HCT116 (cell line): ENCODE measurements at regions not wholly inside any gene's neighbourhood (a gene's known extent, or its start where the extent isn't known, plus 50 kb on each side); places are given as distances from the start of the nearest gene placed in this dataset.

ENCODE experiments used
- ATAC-seq: fragments of 200-7000 bp; cut with Tn5 transposase; 2 replicates; pipeline ENCODE4 v1.9.1; 2020; ENCODE audit warnings: mild to moderate bottlenecking, moderate library complexity
- BruUV-seq: library from RNA; stranded (reverse); fragments of 400-500 nt; replicated peaks from 2 replicates; lab custom pipeline; 2021; lab: Mats Ljungman, UMichigan
- CTCF ChIA-PET: fragments of 300-600 bp; sonication (Branson Sonifier 250); formaldehyde crosslinking; loops from one replicate; lab custom pipeline; 2021; ENCODE audit warnings: antibody characterized with exemption; lab: Charles Lee
- POLR2A ChIA-PET: fragments of 300-600, 350-600 bp; sonication (Branson Sonifier 250); formaldehyde crosslinking; loops from one replicate; lab custom pipeline; 2021; ENCODE audit warnings: antibody characterized with exemption; lab: Charles Lee
- RAD21 ChIA-PET, 2 experiments: fragments of 300-600 bp; sonication (Branson Sonifier 250); formaldehyde crosslinking; loops; one replicate each; lab custom pipeline; 2023; ENCODE audit warnings: low total read pairs in 2 of 2; ENCODE audit not compliant: uncharacterized antibody in 2 of 2, unreplicated experiment in 2 of 2, low non-redundant PET in 1 of 2; lab: Charles Lee
- DNase-seq: peaks from one replicate; pipeline ENCODE4 v3.0.0-alpha.2; 2010; ENCODE audit warnings: low read depth, low spot score
- H2AFZ ChIP-seq: fragments of 200-600 bp; shearing (Covaris generic), sonication (generic); 2 replicates; pipeline ENCODE4 v1.6.1; 2017; ENCODE audit warnings: low read depth, mixed run types, mixed read lengths, antibody characterized with exemption, low read length; ENCODE audit not compliant: poor library complexity, severe bottlenecking
- H3K27ac ChIP-seq: 2 replicates; pipeline ENCODE4 v1.5.1; 2012; ENCODE audit warnings: low read depth, low read length
- H3K27me3 ChIP-seq: fragments of 200-600 bp; sonication (generic); 2 replicates; pipeline ENCODE4 v1.6.1; 2016; ENCODE audit warnings: mixed run types, low read length, mixed read lengths; ENCODE audit not compliant: insufficient read depth
- H3K36me3 ChIP-seq, 2 experiments: fragments of 200-500 bp in 1 of 2; fragments of 200-600 bp in 1 of 2; sonication (Bioruptor generic) in 1 of 2; sonication (generic) in 1 of 2; 2 replicates each; pipeline versions ENCODE4 v1.5.1 to v1.6.1; 2014 to 2016; ENCODE audit warnings: low read length in 2 of 2, inconsistent platforms in 1 of 2, mixed read lengths in 1 of 2, mixed run types in 1 of 2; ENCODE audit not compliant: insufficient read depth in 2 of 2, control insufficient read depth in 1 of 2
- H3K4me1 ChIP-seq, 2 experiments: fragments of 200-600 bp in 1 of 2; sonication (generic) in 1 of 2; 2 replicates each; pipeline versions ENCODE4 v1.5.1 to v1.6.1; 2012 to 2017; ENCODE audit warnings: low read length in 2 of 2, inconsistent platforms in 1 of 2, mild to moderate bottlenecking in 1 of 2, mixed read lengths in 1 of 2, mixed run types in 1 of 2, moderate library complexity in 1 of 2; ENCODE audit not compliant: insufficient read depth in 2 of 2, control insufficient read depth in 1 of 2
- H3K4me2 ChIP-seq: fragments of 200-600 bp; sonication (generic); 2 replicates; pipeline ENCODE4 v1.6.1; 2017; ENCODE audit warnings: mixed run types, low read length, mixed read lengths
- H3K4me3 ChIP-seq, 2 experiments: fragments of 200-600 bp in 1 of 2; sonication (generic) in 1 of 2; replicated peaks in 1 of 2; 2 replicates each; pipeline ENCODE4 v1.5.1; 2011 to 2016; ENCODE audit warnings: low read length in 2 of 2, control low read depth in 1 of 2, low read depth in 1 of 2, mild to moderate bottlenecking in 1 of 2, mixed read lengths in 1 of 2, mixed run types in 1 of 2
- H3K79me2 ChIP-seq: fragments of 200-600 bp; sonication (generic); 2 replicates; pipeline ENCODE4 v1.6.1; 2017; ENCODE audit warnings: mild to moderate bottlenecking, mixed run types, low read length, moderate library complexity, mixed read lengths; ENCODE audit not compliant: insufficient read depth
- H3K9ac ChIP-seq: fragments of 200-600 bp; sonication (generic); 2 replicates; pipeline ENCODE4 v1.6.1; 2016; ENCODE audit warnings: low read length, mixed read lengths
- H3K9me2 ChIP-seq: fragments of 200-600 bp; sonication (generic), shearing (Covaris generic); 2 replicates; pipeline ENCODE4 v1.6.1; 2017; ENCODE audit warnings: mixed run types, mild to moderate bottlenecking, moderate library complexity; ENCODE audit not compliant: insufficient read depth
- H3K9me3 ChIP-seq, 2 experiments: fragments of 200-500 bp in 1 of 2; fragments of 200-600 bp in 1 of 2; sonication (Bioruptor generic) in 1 of 2; sonication (generic) in 1 of 2; 2 replicates each; pipeline ENCODE4 v1.6.1; 2014 to 2017; ENCODE audit warnings: low read length in 2 of 2, mixed read lengths in 2 of 2, inconsistent platforms in 1 of 2, low read depth in 1 of 2, mild to moderate bottlenecking in 1 of 2, mixed run types in 1 of 2, moderate library complexity in 1 of 2; ENCODE audit not compliant: control insufficient read depth in 1 of 2, insufficient read depth in 1 of 2
- H4K20me1 ChIP-seq: fragments of 200-600 bp; sonication (generic), shearing (Covaris generic); 2 replicates; pipeline ENCODE4 v1.6.1; 2017; ENCODE audit warnings: mixed run types, mild to moderate bottlenecking, moderate library complexity; ENCODE audit not compliant: insufficient read depth
- EGR1 ChIP-seq: IDR thresholded peaks from 2 replicates; pipeline ENCODE4 v1.6.1; 2012; ENCODE audit warnings: low read depth
- EZH2 ChIP-seq: fragments of 200-600 bp; sonication (generic); IDR thresholded peaks from 2 replicates; pipeline ENCODE4 v1.6.1; 2017; ENCODE audit warnings: antibody characterized with exemption, mixed run types
- EZH2phosphoT487 ChIP-seq: fragments of 200-600 bp; IDR thresholded peaks from 2 replicates; pipeline ENCODE4 v1.6.1; 2018; ENCODE audit warnings: antibody characterized with exemption, borderline replicate concordance
- FOSL1 ChIP-seq: IDR thresholded peaks from 2 replicates; pipeline ENCODE4 v1.6.1; 2012; ENCODE audit warnings: low read depth
- JUND ChIP-seq: IDR thresholded peaks from 2 replicates; pipeline ENCODE4 v1.6.1; 2012
- MAX ChIP-seq: IDR thresholded peaks from 2 replicates; pipeline ENCODE4 v1.6.1; 2012
- RAD21 ChIP-seq: IDR thresholded peaks from 2 replicates; pipeline ENCODE4 v1.6.1; 2012; ENCODE audit warnings: low read depth, mild to moderate bottlenecking
- REST ChIP-seq: IDR thresholded peaks from 2 replicates; pipeline ENCODE4 v1.6.1; 2012; ENCODE audit warnings: low read depth
- ZBTB33 ChIP-seq: IDR thresholded peaks from 2 replicates; pipeline ENCODE4 v1.6.1; 2011; ENCODE audit warnings: mild to moderate bottlenecking, low read length, moderate library complexity; ENCODE audit not compliant: insufficient replicate concordance; ENCODE audit errors: extremely low read depth
- ZFX ChIP-seq: fragments of 450-650 bp; IDR thresholded peaks from 2 replicates; pipeline ENCODE4 v1.6.1; 2017
- ZNF274 ChIP-seq: fragments of 200-500 bp; sonication (Bioruptor generic); IDR thresholded peaks from 2 replicates; pipeline ENCODE4 v1.6.1; 2014; ENCODE audit warnings: mild to moderate bottlenecking, low read depth, low read length, inconsistent platforms
- intact Hi-C: fragments of 100-400 bp; cut with micrococcal nuclease; formaldehyde crosslinking; loops from 2 replicates; pipeline ENCODE4 v1.10.0; 2022
- TF ChIP-seq, protein P1 (sequence below): IDR thresholded peaks from 2 replicates; pipeline ENCODE4 v1.6.1; 2012
- TF ChIP-seq, protein P2 (sequence below), 3 experiments: fragments of 200-600 bp in 1 of 3; sonication (generic) in 1 of 3; IDR thresholded peaks in 2 of 3; conservative IDR thresholded peaks in 1 of 3; 2 replicates each; pipeline ENCODE4 v1.5.1; 2012 to 2017; ENCODE audit warnings: low read depth in 2 of 3, low read length in 2 of 3, antibody characterized with exemption in 1 of 3, borderline replicate concordance in 1 of 3, control low read depth in 1 of 3, mild to moderate bottlenecking in 1 of 3, mixed read lengths in 1 of 3, mixed run types in 1 of 3, moderate library complexity in 1 of 3; ENCODE audit not compliant: insufficient read depth in 1 of 3

- H3K4me2 ChIP-seq: no peak overlapping the region
- no TSS peak for BruUV-seq
- ATAC-seq: no peak
- no peaks in the 10 kb centered on the region for H4K20me1 ChIP-seq
- no peaks in the 10 kb centered on the region for H3K27me3 ChIP-seq
- POLR2A ChIA-PET: no interaction called here
- RAD21 ChIA-PET: no interaction called here
- no peak for TF ChIP-seq JUND
- TF ChIP-seq EZH2phosphoT487: no peak
- TF ChIP-seq RAD21: no peak
- TF ChIP-seq ZFX: no peak
- no peak for TF ChIP-seq ZNF274
- no peaks in the 10 kb centered on the region for H3K36me3 ChIP-seq
- intact Hi-C loops: no loop called here
- no peaks in the 10 kb centered on the region for H3K4me1 ChIP-seq
- no peak overlapping the region for H3K9ac ChIP-seq
- no peak overlapping the region for H3K4me3 ChIP-seq
- no peak overlapping the region for H3K27ac ChIP-seq
- H3K9me2 ChIP-seq: no peaks in the 10 kb centered on the region
- H3K9me3 ChIP-seq: 0 out of 4 replicates have a peak, but pooled peaks cover 0 to 3% of the 10 kb centered on the region in 2 experiments
- no peaks in the 10 kb centered on the region for H3K79me2 ChIP-seq
- CTCF ChIA-PET: no interaction called here
- no peak overlapping the region for H2AFZ ChIP-seq
- DNase-seq: no peak
These were observed 111.6 kb upstream of the PPP3CA start for GRCh38 chr4:101458914-101459313.

DNA sequence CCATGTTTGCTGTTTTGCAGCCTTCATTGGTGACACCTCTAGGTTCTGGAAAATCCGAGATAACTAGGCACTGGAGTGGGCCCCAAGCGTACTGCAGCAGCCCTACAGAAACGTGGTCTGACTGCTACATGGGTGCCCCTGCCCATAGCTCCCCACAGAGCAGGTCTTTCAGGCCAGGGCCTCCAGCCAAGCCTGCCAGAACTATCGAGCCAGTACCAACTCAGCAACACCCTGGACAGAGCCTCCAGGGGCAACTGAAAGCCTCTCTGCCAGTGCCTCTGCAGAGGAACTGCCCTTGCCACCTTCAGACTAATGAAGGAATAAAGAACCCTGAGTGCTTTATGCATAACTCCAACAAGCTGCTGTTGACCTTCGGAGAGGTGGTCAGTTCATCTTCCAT, 111.1 kb upstream of the PPP3CA start:
- no peak overlapping the region for H2AFZ ChIP-seq
- H3K4me1 ChIP-seq: no peaks in the 10 kb centered on the region
- no peak overlapping the region for H3K27ac ChIP-seq
- POLR2A ChIA-PET: no interaction called here
- H3K9me2 ChIP-seq: no peaks in the 10 kb centered on the region
- no peak overlapping the region for H3K9ac ChIP-seq
- BruUV-seq: no TSS peak
- no peaks in the 10 kb centered on the region for H3K79me2 ChIP-seq
- no peaks in the 10 kb centered on the region for H3K36me3 ChIP-seq
- no peak for DNase-seq
- RAD21 ChIA-PET: no interaction called here
- no peaks in the 10 kb centered on the region for H3K27me3 ChIP-seq
- H3K4me2 ChIP-seq: no peak overlapping the region
- CTCF ChIA-PET: no interaction called here
- no peaks in the 10 kb centered on the region for H4K20me1 ChIP-seq
- no peak overlapping the region for H3K4me3 ChIP-seq
- 0 out of 4 replicates have a peak, but pooled peaks cover 0 to 3% of the 10 kb centered on the region in 2 experiments for H3K9me3 ChIP-seq
- intact Hi-C loops: no loop called here
- ATAC-seq: no peak
- no peak for TF ChIP-seq REST
- no peak for TF ChIP-seq FOSL1
- no peak for TF ChIP-seq RAD21
- TF ChIP-seq EZH2: no peak
- TF ChIP-seq, protein P1, sequence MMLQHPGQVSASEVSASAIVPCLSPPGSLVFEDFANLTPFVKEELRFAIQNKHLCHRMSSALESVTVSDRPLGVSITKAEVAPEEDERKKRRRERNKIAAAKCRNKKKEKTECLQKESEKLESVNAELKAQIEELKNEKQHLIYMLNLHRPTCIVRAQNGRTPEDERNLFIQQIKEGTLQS: no peak
- TF ChIP-seq, protein P2, sequence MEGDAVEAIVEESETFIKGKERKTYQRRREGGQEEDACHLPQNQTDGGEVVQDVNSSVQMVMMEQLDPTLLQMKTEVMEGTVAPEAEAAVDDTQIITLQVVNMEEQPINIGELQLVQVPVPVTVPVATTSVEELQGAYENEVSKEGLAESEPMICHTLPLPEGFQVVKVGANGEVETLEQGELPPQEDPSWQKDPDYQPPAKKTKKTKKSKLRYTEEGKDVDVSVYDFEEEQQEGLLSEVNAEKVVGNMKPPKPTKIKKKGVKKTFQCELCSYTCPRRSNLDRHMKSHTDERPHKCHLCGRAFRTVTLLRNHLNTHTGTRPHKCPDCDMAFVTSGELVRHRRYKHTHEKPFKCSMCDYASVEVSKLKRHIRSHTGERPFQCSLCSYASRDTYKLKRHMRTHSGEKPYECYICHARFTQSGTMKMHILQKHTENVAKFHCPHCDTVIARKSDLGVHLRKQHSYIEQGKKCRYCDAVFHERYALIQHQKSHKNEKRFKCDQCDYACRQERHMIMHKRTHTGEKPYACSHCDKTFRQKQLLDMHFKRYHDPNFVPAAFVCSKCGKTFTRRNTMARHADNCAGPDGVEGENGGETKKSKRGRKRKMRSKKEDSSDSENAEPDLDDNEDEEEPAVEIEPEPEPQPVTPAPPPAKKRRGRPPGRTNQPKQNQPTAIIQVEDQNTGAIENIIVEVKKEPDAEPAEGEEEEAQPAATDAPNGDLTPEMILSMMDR (IDR thresholded peaks at IDR 0.05 in 2 of 3, conservative IDR thresholded peaks at IDR 0.05 in 1 of 3; ENCODE audit: borderline replicate concordance in 1 of 3, insufficient read depth in 1 of 3, low read depth in 2 of 3, low read length in 2 of 3): no peak
- no peak for TF ChIP-seq MAX
- no peak for TF ChIP-seq ZBTB33
- TF ChIP-seq EZH2phosphoT487: no peak
- TF ChIP-seq EGR1: no peak
